IMR-90 (cell line): ENCODE measurements at regions not wholly inside any gene's neighbourhood (a gene's known extent, or its start where the extent isn't known, plus 50 kb on each side); places are given as distances from the start of the nearest gene placed in this dataset.
"Not testable (repeated sequence)": the region's sequence is repeated elsewhere in the genome, so short reads cannot be mapped to it uniquely, and the experiment has no call there.

Source experiments
- ATAC-seq: fragments of 200-7000 bp; cut with Tn5 transposase; 2 replicates; pipeline ENCODE4 v1.9.1; 2020; ENCODE audit warnings: low read depth, mild to moderate bottlenecking, moderate library complexity
- BruUV-seq: library from RNA; stranded (reverse); fragments of 400-500 nt; replicated peaks from 2 replicates; lab custom pipeline; 2021; lab: Mats Ljungman, UMichigan
- CTCF ChIA-PET: fragments of 300-600 bp; formaldehyde crosslinking; extraction: SDS; loops from one replicate; lab custom pipeline; 2021; ENCODE audit warnings: antibody characterized with exemption; lab: Yijun Ruan, JAX
- POLR2A ChIA-PET: fragments of 300-600 bp; sonication (Branson Sonifier 250); formaldehyde crosslinking; loops from one replicate; lab custom pipeline; 2022; ENCODE audit warnings: antibody characterized with exemption; ENCODE audit not compliant: unreplicated experiment; lab: Charles Lee
- DNase-seq: peaks from one replicate; pipeline ENCODE4 v3.0.0; 2013
- H2AFZ ChIP-seq: replicated peaks from 2 replicates; pipeline ENCODE3; 2013; ENCODE audit warnings: low read length, mild to moderate bottlenecking; ENCODE audit not compliant: poor library complexity
- H2AK5ac ChIP-seq: 2 replicates; pipeline ENCODE4 v1.6.1; 2013; ENCODE audit warnings: low read depth, low read length, inconsistent platforms
- H2AK9ac ChIP-seq: replicated peaks from 2 replicates; pipeline ENCODE3; 2013; ENCODE audit warnings: mild to moderate bottlenecking, low read depth, low read length, moderate library complexity; ENCODE audit not compliant: poor library complexity
- H2BK120ac ChIP-seq: 2 replicates; pipeline ENCODE4 v1.6.1; 2013; ENCODE audit warnings: low read depth, low read length, inconsistent platforms
- H2BK15ac ChIP-seq: 3 replicates; pipeline ENCODE4 v1.6.1; 2013; ENCODE audit warnings: low read depth, low read length, inconsistent platforms
- H2BK20ac ChIP-seq: 2 replicates; pipeline ENCODE4 v1.6.1; 2013; ENCODE audit warnings: low read depth, mild to moderate bottlenecking, inconsistent platforms, low read length, moderate library complexity
- H2BK5ac ChIP-seq: 2 replicates; pipeline ENCODE4 v1.6.1; 2013; ENCODE audit warnings: mild to moderate bottlenecking, low read depth, low read length, inconsistent platforms; ENCODE audit not compliant: poor library complexity, severe bottlenecking
- H3K14ac ChIP-seq: replicated peaks from 2 replicates; pipeline ENCODE4 v1.6.1; 2013; ENCODE audit warnings: low read depth, low read length, inconsistent platforms
- H3K18ac ChIP-seq: 2 replicates; pipeline ENCODE4 v1.6.1; 2013; ENCODE audit warnings: low read depth, low read length, control low read depth
- H3K23ac ChIP-seq: 2 replicates; pipeline ENCODE4 v1.6.1; 2013; ENCODE audit warnings: low read depth, low read length, inconsistent platforms
- H3K27ac ChIP-seq: 2 replicates; pipeline ENCODE4 v1.5.1; 2013; ENCODE audit warnings: mild to moderate bottlenecking, control low read depth, low read length; ENCODE audit not compliant: insufficient read depth
- H3K27me3 ChIP-seq: 2 replicates; pipeline ENCODE4 v1.6.1; 2013; ENCODE audit warnings: low read length; ENCODE audit not compliant: control insufficient read depth, insufficient read depth
- H3K36me3 ChIP-seq: 2 replicates; pipeline ENCODE4 v1.6.1; 2013; ENCODE audit warnings: low read length, mixed read lengths; ENCODE audit not compliant: control insufficient read depth, insufficient read depth
- H3K4ac ChIP-seq: 2 replicates; pipeline ENCODE4 v1.6.1; 2013; ENCODE audit warnings: low read depth, low read length, inconsistent platforms
- H3K4me1 ChIP-seq: 2 replicates; pipeline ENCODE4 v1.6.1; 2013; ENCODE audit warnings: low read length, mixed read lengths; ENCODE audit not compliant: control insufficient read depth, insufficient read depth
- H3K4me2 ChIP-seq: 2 replicates; pipeline ENCODE4 v1.6.1; 2013; ENCODE audit warnings: low read depth, mild to moderate bottlenecking, control low read depth, low read length, moderate library complexity
- H3K4me3 ChIP-seq: 2 replicates; pipeline ENCODE4 v1.5.1; 2013; ENCODE audit warnings: low read depth, mild to moderate bottlenecking, control low read depth, low read length, moderate library complexity; ENCODE audit not compliant: insufficient read depth
- H3K56ac ChIP-seq: 2 replicates; pipeline ENCODE4 v1.6.1; 2013; ENCODE audit warnings: low read length, inconsistent platforms; ENCODE audit not compliant: insufficient read depth; ENCODE audit errors: extremely low read depth
- H3K79me1 ChIP-seq, 2 experiments: 2 replicates each; pipeline ENCODE4 v1.6.1; 2013; ENCODE audit warnings: low read length in 2 of 2, inconsistent platforms in 1 of 2, low read depth in 1 of 2
- H3K9ac ChIP-seq: 2 replicates; pipeline ENCODE4 v1.6.1; 2013; ENCODE audit warnings: low read depth, low read length, control low read depth
- H3K9me1 ChIP-seq: 2 replicates; pipeline ENCODE4 v1.6.1; 2013; ENCODE audit warnings: low read length, inconsistent platforms; ENCODE audit not compliant: insufficient read depth
- H3K9me3 ChIP-seq: 2 replicates; pipeline ENCODE4 v1.6.1; 2013; ENCODE audit warnings: low read length; ENCODE audit not compliant: control insufficient read depth, insufficient read depth
- H4K20me1 ChIP-seq: 2 replicates; pipeline ENCODE4 v1.6.1; 2013; ENCODE audit warnings: low read length, inconsistent platforms; ENCODE audit not compliant: insufficient read depth
- H4K5ac ChIP-seq: 2 replicates; pipeline ENCODE4 v1.6.1; 2013; ENCODE audit warnings: mild to moderate bottlenecking, low read depth, low read length, control low read depth
- H4K8ac ChIP-seq, 2 experiments: 2 replicates each; pipeline ENCODE4 v1.6.1; 2013; ENCODE audit warnings: low read depth in 2 of 2, low read length in 2 of 2, control low read depth in 1 of 2, inconsistent platforms in 1 of 2
- H4K91ac ChIP-seq: 2 replicates; pipeline ENCODE4 v1.6.1; 2013; ENCODE audit warnings: low read depth, low read length, inconsistent platforms; ENCODE audit not compliant: insufficient read depth
- WGBS, 2 experiments: methylation state at CpG; one replicate each; pipeline versions ENCODE4 v1.1.5 to v1.1.7; 2013; ENCODE audit warnings: missing lambda C conversion rate in 2 of 2; ENCODE audit not compliant: insufficient read length in 1 of 2; ENCODE audit errors: extremely low coverage in 2 of 2; 5-methylcytosine and 5-hydroxymethylcytosine counted together
- dilution Hi-C: fragments of 300-500 bp; cut with HindIII; formaldehyde crosslinking; loops from one replicate; pipeline ENCODE4 v1.14.3; 2018; ENCODE audit warnings: low sequenced_read_pairs; ENCODE audit not compliant: unreplicated experiment
- in situ Hi-C: fragments of 300-500 bp; cut with MboI; formaldehyde crosslinking; loops from 3 replicates; pipeline ENCODE4 v1.14.3; 2019; ENCODE audit warnings: low sequenced_read_pairs, inconsistent platforms, mixed read lengths
- intact Hi-C: fragments of 100-400 bp; cut with micrococcal nuclease; formaldehyde crosslinking; loops from 2 replicates; pipeline ENCODE4 v1.10.0; 2022

DNA sequence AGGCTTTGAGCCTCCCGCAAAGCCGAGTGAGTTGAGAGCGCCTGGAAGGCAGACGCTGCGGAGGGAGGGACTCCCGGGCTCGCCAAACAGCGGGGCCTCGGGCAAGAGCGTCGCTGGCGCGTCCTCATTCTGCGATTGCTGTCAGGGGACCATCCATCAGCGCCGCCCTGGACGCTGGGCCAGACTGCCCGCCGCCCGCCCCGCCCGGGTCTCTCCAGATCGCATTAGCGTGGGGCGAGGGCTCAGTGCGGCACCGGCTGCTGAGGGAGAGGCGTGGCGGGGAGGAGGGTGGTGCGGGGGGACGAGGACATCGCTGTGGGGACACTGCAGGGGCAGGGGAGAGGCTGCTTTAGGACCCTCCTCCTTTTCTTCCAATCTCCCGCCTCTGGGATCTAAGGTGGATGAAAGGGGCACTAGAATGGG, 957.2 kb upstream of the DEFB115 start:
- H2BK5ac ChIP-seq, H2AK9ac ChIP-seq, H2BK15ac ChIP-seq, H3K79me1 ChIP-seq, H3K9ac ChIP-seq, H4K8ac ChIP-seq, H3K9me3 ChIP-seq, in situ Hi-C loops, H3K4me2 ChIP-seq, H3K14ac ChIP-seq, H2BK20ac ChIP-seq, ATAC-seq, DNase-seq, POLR2A ChIA-PET, H3K27me3 ChIP-seq, H4K91ac ChIP-seq, intact Hi-C loops, H3K18ac ChIP-seq, dilution Hi-C loops, H3K4me3 ChIP-seq, CTCF ChIA-PET, H4K5ac ChIP-seq, BruUV-seq, H3K4ac ChIP-seq, H3K27ac ChIP-seq, H2BK120ac ChIP-seq, H2AFZ ChIP-seq, H3K9me1 ChIP-seq, H3K4me1 ChIP-seq, H3K56ac ChIP-seq, H3K36me3 ChIP-seq, H2AK5ac ChIP-seq, H3K23ac ChIP-seq, H4K20me1 ChIP-seq: not testable (repeated sequence)
- WGBS, 2 experiments: 0% methylated on average over 10 of the region's 33 CpGs; no CpG with 5 or more reads in 1 of the 2 experiments

DNA sequence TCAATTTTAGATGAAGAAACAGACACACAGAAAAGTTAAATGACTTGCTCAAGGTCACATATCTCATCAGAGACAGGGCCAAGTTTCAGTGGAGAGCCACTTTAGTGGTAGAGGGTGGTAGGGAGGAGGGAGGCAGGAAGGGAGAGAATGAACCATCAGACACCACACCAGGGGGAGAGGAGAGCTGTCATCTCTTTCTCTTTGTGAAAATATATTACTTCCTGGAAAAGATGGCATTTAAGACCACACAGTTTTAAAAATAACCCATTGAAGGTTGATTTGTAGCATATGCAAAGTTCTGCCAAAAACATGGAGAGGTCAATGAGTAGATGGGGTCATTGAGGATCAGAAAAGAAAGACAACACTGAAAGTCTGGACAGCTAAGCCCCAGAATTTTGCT, 954.7 kb upstream of the DEFB115 start:
- H2AK5ac ChIP-seq, H3K56ac ChIP-seq, H3K14ac ChIP-seq, H3K9ac ChIP-seq, H3K4me3 ChIP-seq, intact Hi-C loops, H2BK20ac ChIP-seq, H3K18ac ChIP-seq, H2BK15ac ChIP-seq, H2BK120ac ChIP-seq, H4K5ac ChIP-seq, H3K79me1 ChIP-seq, in situ Hi-C loops, H4K91ac ChIP-seq, H3K36me3 ChIP-seq, H3K4ac ChIP-seq, ATAC-seq, POLR2A ChIA-PET, dilution Hi-C loops, H3K4me1 ChIP-seq, H3K4me2 ChIP-seq, H4K20me1 ChIP-seq, BruUV-seq, H3K9me3 ChIP-seq, H3K27ac ChIP-seq, H3K23ac ChIP-seq, H3K9me1 ChIP-seq, H3K27me3 ChIP-seq, H2BK5ac ChIP-seq, CTCF ChIA-PET, DNase-seq, H2AFZ ChIP-seq, H2AK9ac ChIP-seq, H4K8ac ChIP-seq: not testable (repeated sequence)
